Astrocyte (in vitro differentiated cells and primary cell): ENCODE measurements at regions not wholly inside any gene's neighbourhood (a gene's known extent, or its start where the extent isn't known, plus 50 kb on each side); places are given as distances from the start of the nearest gene placed in this dataset.

Experiments used
- EZH2 ChIP-seq: IDR thresholded peaks from 2 replicates; pipeline ENCODE4 v1.6.1; 2012; ENCODE audit warnings: mild to moderate bottlenecking, low read length, inconsistent platforms; ENCODE audit not compliant: insufficient read depth
- TF ChIP-seq, protein P1 (sequence below): IDR thresholded peaks from 2 replicates; pipeline ENCODE4 v1.5.1; 2011; ENCODE audit warnings: low read depth, mild to moderate bottlenecking, inconsistent platforms, low read length, moderate library complexity; ENCODE audit not compliant: insufficient read depth

DNA sequence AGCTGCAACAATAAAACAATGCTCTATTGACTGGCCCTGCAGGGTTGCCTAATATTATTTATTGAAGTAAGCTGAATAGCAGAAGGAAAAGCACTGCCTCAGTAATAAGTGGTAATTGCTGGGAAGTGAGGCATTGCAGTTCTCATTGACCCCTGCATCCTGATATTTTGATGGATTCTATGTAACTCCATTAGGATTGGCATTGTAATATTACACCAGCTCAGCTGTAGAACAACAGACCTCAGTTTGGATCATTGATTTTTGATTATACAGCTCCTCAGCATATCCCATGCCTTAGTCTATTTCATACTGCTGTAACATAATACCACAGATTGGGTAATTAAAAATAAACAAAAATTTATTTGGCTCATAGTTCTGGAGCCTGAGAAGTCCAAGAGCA, 650.6 kb upstream of the SALL1 start:
- TF ChIP-seq, protein P1, sequence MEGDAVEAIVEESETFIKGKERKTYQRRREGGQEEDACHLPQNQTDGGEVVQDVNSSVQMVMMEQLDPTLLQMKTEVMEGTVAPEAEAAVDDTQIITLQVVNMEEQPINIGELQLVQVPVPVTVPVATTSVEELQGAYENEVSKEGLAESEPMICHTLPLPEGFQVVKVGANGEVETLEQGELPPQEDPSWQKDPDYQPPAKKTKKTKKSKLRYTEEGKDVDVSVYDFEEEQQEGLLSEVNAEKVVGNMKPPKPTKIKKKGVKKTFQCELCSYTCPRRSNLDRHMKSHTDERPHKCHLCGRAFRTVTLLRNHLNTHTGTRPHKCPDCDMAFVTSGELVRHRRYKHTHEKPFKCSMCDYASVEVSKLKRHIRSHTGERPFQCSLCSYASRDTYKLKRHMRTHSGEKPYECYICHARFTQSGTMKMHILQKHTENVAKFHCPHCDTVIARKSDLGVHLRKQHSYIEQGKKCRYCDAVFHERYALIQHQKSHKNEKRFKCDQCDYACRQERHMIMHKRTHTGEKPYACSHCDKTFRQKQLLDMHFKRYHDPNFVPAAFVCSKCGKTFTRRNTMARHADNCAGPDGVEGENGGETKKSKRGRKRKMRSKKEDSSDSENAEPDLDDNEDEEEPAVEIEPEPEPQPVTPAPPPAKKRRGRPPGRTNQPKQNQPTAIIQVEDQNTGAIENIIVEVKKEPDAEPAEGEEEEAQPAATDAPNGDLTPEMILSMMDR, result no peak
- no peak for TF ChIP-seq EZH2
